ENCODE measurements at regions not wholly inside any gene's neighbourhood (a gene's known extent, or its start where the extent isn't known, plus 50 kb on each side); places are given as distances from the start of the nearest gene placed in this dataset.
"Not testable (repeated sequence)": the region's sequence is repeated elsewhere in the genome, so short reads cannot be mapped to it uniquely, and the experiment has no call there.

DNA sequence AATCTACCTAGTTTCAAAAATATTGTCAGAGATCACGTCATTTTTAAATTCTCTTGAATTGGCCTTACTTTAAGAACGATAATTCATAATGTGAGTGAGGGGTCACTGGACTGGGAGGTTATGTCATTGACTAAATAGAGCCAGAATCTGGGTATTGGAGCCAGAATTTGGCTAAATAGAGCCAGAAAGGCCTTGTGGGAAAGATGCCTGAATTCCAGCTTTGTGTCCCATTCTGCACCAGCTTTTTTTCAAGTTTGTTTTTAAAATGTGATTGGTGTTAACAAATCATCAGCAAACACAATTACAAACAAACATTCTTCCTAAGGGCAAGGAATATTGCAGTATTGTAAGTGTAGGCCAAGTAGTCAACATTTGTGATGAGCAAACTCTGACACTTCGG, 233.2 kb upstream of the PRKCQ start:
- no peak for DNase-seq (ENCODE audit: low read depth)

DNA sequence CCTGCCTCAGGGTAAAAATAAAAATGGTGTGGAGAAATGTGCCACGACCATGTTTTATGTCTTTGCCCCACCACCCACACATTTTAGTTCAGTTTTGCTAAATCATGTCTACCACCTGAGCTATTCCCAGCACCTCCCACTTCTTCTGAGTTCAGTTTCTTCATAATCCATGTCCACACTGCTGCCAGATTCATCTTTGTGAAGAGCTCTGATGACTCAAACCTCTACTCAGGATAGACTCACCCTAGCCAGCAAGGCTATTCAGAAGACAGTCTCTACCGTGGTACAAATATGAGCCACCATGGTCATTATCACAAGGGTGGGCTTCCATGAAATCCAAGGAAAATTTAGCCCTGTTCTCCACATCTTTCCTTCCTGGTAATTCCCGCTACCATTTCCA, 231.1 kb upstream of the PRKCQ start:
- DNase-seq (ENCODE audit: low read depth): no peak

DNA sequence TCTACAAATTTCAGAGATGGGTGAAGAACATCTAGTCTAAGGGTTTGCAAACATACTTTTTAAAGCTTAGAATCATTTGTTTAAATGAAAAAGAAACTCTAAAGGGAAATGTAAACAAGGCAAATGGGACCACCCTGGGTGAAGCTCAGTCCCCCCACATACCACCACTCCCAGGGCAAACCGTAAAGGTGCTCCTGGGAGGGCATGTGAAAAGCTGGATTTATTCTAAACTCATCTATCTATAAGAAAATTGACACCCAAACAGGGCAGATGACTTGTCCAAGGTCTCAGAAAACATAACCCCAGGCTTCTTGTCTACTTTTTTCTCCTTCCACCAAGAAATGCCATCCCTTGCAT, 223.3 kb upstream of the PRKCQ start:
- DNase-seq (ENCODE audit: low read depth): no peak

DNA sequence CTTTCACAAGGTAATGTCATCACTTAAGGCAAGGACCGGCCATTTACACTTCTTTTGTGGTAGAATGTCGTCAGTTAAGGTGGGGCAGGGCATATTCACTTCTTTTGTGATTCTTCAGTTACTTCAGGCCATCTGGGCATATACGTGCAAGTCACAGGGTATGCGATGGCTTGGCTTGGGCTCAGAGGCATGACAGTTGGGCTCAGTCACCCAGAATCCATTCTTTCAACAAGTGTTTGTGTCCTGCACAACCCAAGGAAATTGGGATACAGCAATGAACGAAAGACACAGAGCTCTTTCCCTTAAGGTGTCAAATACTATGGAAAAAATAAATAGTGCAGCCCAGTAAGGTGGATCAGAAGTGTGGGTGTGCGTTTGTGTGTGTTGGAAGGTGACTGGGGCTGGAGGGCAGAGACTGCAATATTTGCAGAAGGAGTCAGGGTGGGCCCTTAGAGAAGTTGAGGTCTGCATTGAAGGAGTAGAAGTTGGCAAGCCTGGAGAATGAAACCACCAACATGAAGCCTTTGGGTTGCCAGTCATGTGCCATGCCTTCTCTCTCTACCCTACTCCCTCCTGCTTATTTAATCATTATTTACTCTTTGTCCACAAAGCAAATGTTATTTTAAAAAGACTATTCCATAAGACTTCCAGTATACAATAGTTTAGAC, 222.8 kb upstream of the PRKCQ start:
- DNase-seq (ENCODE audit: low read depth): no peak

DNA sequence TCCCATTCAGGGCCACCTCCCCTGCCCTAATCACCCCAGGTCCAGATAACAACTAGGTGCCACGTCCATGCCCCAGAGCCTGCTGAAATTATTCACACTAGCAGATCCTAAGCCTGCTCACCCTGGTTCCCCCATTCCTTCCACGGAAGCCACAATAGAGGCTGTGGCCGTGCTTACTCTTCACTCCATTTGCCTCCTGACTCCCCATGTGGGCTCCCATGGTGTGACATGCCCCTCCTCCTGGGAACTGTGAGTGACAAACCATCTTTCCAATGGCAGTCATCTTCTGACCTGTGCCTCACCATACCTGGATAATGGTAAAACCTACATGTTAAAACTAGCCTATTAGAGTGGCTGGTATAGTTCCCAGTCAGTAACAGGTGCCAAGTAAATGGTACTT, 216.2 kb upstream of the PRKCQ start:
- DNase-seq (ENCODE audit: low read depth): no peak

DNA sequence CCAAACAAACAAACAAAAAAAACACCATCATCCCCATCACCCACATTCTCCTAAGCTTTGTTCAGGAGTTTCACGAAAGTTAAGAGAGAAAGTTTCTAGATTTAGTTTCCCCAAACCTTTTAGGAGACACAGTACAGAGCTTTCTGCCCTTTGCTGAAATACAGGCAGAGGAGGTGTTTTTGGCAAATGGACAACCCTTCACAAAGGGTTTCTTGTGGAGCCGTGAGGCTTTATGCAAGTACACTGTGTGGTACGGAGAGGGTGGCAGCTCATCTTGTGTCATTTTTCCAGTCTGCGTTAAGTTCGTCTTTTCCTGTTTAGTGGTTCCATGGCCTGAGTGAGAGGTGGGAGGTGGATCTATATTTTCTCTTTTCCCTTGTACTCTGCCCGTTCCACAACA, 215.5 kb upstream of the PRKCQ start:
- DNase-seq (ENCODE audit: low read depth): no peak

DNA sequence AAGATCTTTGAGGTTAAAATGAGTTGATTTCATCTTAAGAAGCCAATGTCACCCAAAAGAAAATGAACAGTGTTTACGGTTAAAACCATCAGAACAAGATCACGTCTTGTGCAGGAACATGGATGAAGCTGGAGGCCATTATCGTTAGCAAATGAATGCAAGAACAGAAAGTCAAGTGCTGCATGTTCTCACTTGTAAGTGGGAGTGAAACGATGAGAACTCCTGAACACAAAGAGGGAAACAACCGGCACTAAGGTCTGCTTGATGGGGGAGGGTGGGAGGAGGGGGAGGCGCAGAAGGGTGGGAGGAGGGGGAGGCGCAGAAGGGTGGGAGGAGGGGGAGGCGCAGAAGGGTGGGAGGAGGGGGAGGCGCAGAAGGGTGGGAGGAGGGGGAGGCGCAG, 214.8 kb upstream of the PRKCQ start:
- not testable (repeated sequence) for DNase-seq (ENCODE audit: low read depth)

DNA sequence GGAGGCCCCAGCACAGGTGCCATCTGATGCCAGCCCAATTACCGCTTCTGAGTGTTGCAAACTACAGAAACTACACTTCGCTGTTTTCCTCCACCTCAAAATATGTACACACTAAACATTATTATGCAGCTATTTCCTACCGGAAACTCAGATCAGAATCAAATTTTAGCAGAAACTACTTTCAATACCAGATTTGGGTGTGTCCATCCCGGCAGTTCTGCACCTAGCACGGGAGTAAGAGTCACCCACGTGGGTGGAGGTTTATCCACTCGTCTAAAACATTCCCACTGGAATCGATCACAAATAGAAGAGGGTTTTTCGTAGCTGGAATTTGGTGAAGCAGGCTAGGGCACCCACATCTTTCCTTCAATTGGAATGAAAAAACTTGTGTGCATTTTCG, 214.4 kb upstream of the PRKCQ start:
- DNase-seq (ENCODE audit: low read depth): no peak

DNA sequence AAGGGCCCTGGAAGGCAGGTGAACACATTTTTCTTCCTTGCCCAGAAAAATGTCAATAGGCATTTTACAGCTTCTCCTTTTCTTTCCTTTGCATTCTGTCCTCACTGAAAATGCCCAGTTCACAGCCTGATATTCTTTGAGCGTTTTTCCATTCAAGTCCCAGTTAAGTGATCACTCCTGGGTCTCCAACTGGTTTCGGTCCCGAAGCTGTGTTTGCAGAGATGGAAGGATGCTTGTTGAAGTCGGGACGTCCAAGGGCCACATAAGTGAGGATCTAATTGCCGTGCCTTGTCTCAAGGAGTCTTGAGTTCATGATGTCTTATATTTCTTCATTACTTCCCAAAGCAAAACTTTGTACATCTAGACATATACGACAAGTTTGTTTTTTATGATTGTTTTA, 208.7 kb upstream of the PRKCQ start:
- DNase-seq (ENCODE audit: low read depth): no peak

DNA sequence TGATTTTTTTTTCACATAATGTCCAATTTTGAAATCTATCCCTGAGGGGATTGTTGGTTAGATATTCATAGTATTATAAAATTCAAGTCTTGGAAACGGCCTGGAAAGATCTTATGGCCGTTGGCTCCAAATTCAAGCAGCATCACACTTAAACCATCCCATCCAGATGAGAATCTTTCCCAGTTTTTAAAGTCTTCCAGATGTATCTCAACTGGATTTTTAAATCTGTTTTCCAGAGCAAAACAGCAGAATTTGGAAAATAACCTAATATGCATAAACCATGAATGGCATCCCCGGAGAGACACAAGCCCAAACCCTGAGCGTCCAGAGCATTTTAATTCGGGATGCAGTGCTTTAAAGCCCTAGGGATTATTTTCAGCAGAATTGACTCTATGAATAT, 208.2 kb upstream of the PRKCQ start:
- DNase-seq (ENCODE audit: low read depth): no peak

DNA sequence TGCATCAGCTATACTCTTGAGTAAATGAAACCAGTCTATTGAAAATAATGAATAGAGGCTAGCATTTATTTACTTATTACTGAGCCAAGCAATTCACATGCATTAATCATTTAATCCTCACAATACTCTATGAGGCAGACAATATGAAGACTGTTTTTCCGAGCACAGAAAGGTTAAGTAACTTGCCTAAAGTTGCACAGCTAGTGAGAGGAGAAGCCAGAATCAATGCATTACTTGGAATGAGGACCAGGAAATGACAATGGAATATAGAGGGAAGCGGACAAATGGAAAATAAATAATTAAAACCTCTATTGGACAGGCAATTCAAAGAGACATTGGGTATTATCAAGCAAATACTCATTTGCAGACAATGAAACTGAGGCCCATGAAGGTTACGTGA, 207.6 kb upstream of the PRKCQ start:
- DNase-seq (ENCODE audit: low read depth): no peak

DNA sequence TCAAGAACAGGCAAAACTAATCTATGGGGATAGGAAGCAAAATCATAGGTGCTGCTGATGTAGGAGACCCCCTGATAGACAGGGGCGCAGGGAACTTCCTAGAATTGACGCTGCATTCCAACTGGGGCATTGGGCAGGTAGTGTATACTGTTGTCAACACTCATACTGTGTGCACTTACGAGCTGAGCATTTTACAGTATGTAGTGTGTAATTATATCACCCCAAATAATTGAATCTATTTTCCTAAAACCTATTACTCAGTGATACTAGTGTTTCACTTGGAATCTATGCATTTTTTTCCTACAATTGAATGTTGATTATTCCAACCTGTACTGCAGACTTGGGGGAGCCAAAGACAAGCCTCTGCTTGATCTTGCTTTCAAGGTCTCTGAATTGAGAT, 207.0 kb upstream of the PRKCQ start:
- no peak for DNase-seq (ENCODE audit: low read depth)

DNA sequence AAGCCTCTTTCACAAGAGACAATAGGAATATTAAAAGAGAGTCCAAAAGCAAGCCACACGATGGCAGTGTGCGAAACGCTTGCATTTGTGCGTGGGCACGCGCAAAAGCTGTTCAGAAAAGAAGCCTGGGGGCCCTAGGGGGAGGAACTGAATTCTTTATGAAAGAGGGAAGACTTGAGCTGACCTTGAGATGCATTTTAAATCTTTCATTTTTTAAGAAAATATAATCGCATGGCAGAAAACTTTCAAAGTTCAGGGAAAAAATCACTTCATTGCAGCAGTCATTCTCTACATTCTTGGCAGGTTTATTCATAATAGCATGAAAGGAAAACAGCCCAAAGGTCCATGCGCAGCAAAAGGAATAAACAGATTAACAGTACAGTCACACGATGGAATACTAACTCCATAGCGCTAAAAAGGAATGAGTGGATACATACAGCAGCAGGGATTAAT, 206.5 kb upstream of the PRKCQ start:
- no peak for DNase-seq (ENCODE audit: low read depth)

DNA sequence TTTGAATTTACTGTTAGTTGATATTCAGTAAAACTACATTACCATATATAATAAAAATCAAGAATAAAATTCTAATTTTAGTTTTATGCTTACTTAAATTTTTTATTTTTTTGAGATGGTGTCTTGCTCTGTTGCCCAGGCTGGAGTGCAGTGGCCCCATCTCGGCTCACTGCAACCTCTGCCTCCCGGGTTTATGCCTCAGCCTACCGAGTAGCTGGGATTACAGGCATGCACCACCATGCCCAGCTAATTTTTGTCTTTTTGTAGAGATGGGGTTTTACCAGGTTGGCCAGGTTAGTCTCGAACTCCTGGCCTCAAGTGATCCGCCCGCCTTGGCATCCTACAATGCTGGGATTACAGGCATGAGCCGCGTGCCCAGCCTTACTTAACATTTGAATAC, 204.4 kb upstream of the PRKCQ start:
- not testable (repeated sequence) for DNase-seq (ENCODE audit: low read depth)

DNA sequence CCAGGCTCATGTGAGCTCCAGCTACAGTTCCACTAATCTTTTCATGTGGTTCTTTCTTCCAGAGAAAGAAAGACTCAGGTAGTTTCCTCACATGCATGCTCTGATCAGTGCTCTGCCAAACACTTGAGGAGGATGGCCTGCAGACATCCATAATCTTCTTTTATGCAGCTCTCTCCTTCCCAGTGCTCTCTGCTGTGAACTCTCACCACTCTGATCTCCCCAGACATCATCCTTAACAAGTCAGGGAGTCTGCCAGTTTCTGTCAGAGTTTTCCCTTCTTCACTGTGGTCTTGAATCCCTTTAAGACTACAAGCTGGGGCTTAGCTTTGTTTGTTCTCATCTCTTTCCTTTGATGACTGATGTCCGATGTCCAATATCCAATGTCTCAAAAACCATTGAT, 203.4 kb upstream of the PRKCQ start:
- DNase-seq (ENCODE audit: low read depth): no peak

DNA sequence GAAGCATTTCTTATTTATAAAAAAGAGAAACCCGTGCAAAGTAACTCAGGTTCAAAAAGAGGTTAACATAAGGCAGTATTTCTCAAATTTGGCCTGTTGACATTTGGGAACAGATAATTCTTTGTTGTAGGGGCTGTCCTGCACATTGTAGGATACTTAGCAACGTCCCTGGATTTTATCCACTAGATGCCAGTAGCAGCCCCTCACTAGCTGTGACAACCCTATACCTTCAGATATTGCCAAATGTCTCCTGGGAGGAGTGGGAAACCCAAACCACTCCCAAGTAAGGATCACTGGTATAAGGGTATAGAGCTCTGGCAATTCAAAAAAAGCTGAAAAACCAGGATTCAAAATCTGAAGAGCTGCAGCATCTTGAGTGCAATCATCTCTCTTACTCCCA, 202.3 kb upstream of the PRKCQ start:
- DNase-seq (ENCODE audit: low read depth): no peak

DNA sequence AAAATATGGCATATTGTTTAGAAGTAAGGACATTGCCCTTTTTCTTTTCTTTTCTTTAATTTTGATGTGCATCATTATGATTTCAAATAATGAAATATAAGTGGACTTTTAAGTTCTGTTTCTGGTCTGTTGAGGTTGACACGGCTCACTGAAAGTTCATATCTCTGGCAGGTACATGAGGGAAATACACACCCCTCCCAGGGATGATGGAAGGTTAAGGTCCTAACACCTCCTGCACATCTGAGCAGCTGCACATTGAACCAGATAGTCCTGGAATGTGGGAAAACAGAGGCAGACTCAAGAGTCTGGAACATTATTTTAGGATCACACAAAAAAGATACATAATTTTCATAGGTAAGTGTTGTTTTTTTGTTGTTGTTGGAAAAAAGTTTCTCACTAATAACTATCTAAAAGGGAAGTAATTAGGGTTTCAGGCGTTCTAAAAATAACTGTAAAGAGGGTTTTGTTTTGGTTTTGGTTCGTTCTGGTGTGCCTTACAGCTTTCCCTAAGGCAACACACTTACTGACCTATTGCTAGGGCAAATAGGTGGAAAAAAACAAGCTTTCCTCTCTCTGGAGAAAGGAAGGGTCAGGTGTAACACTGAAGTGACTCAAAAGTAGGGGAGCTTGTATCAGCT, 201.2 kb upstream of the PRKCQ start:
- DNase-seq (ENCODE audit: low read depth): no peak

DNA sequence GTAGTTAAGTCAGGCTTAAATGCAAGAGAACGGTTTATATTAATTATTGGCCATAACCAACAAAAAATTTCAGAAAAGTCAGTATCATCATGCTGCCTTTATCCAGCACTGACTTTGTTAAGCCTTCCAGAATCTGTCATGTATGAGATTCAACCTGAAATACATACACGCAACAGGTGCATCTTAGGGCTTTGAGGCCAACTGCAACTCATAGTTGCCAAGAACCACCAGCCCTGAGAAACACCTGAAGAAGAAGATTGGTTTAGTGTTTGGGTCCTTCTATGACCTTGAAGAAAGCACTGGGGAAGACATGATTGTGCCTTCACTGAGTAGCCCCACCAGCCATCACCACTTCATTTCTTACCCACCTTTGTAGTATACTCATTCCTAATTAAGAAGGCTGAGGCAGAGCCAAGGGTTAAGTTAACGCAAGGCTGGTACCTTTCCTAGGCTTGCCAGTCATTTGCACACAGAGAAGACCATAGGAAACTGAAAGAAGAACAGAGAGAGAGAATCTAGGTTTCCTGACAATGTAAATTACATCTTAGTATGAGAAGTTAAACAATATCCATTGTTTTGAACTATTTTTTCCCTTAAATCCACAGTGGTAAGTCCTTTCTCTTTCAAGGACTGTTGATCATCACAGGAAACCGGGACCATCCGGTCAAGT, 200.1 kb upstream of the PRKCQ start:
- no peak for DNase-seq (ENCODE audit: low read depth)

DNA sequence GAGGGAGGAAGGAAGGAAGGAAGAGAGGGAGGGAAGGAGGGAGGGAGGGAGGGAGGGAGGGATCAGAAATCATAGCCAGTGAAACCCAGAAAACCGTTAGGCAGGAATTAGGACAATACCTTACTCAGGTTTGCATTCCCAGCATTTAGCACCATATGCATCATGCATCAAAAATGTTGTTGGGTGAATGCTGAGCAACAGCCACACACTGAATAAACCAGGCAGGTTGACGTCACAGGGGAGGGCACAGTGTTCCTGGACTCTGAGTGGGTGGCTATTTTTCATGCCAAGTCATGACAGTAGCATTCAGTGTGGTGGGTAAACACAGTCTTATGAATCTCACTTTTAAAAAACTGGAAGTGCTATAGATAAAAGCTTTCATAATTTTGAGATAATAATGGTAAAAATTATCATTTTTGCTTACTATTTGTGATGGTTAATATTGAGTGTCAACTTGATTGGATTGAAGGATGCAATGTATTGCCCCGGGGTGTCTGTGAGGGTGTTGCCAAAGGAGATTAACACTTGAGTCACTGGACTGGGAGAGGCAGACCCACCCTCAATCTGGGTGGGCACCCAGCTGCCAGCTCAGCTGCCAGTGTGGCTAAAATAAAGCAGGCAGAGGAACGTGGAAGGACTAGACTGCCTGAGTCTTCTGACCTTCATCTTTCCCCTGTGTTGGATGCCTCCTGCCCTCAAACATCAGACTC, 199.1 kb upstream of the PRKCQ start:
- DNase-seq (ENCODE audit: low read depth): no peak

DNA sequence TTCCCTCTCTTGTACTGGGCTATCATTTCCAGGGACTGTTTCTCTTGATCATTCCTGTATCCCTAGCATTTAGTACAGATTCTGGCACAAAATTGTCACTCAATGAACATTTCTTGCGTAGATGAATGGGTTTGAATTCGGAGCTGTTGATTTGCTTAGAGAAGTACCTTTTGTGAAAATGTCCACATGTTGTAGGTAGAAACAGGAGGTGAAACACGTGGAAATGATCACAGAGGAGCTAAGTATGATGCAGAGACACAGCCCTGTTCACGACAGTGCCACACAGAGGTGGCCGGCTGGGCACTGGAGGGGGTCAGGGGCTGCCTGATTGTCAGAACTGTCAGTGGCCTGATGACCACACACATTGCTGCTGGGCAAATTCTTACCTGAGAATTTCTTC, 196.1 kb upstream of the PRKCQ start:
- no peak for DNase-seq (ENCODE audit: low read depth)

DNA sequence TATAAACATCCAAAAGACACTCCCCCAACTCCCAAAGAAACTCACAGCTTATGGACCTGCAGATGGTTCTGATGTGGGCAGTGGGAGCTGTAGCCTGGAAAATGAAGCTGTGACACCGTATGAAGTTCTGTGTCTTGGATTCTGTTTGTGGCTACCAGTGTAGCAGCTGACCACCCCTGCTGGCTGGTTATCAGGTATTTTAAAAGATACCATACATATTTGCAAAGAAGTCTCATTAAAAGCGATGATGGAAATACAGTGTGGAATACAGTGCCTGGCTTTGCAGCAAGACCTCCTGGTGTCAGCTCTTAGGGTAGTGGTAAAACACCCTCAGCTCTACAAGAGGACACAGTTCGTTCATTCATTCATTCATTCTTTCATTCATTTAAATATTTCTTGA, 194.3 kb upstream of the PRKCQ start:
- DNase-seq (ENCODE audit: low read depth): no peak

DNA sequence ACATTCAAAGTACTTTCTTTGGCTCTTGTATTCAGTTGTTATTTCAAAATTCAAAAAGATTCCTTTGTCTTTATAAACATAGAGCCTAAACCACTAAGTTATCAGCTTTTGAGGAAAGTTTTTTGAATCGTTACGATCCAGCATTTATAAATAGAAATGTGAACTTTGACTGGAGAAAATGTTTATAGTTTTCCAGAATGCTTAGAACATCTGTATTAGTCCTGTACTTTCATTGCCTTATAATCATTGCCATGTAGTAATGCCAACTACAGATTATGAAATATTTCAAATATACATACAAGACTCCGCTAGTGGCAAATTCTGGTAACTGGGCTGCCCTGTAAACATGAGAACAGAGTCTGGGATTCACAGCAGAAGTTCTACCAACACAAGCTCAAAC, 191.3 kb upstream of the PRKCQ start:
- DNase-seq (ENCODE audit: low read depth): no peak

DNA sequence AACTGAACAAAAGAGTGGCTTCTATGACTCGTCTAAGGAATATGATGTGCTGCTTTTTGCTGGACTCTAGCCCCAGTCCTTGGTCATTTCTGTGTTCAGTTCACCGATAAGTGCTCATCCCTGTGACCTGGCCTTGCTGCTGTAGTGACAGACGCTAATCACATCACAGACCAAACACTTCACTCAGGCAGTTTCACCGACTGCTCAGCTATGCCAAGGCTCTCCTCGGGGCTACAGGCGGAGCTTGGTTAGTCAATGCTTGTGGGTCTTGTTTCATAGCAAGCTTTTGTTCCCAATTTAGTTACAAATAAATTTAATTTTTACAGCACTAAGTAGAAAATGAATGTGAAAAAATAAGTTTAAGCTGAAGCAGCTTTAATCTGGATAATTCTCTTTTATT, 190.8 kb upstream of the PRKCQ start:
- DNase-seq (ENCODE audit: low read depth): no peak
